ENCODE measurements at regions not wholly inside any gene's neighbourhood (a gene's known extent, or its start where the extent isn't known, plus 50 kb on each side); places are given as distances from the start of the nearest gene placed in this dataset.

GRCh38 chr13:76795701-76796695 lies 90.2 kb downstream of the KCTD12 start:
- no peak for DNase-seq (ENCODE audit: low read depth)

GRCh38 chr13:76792731-76793347 lies 93.4 kb downstream of the KCTD12 start:
- peak; percentile 97 for DNase-seq (ENCODE audit: low read depth)

- no peak for DNase-seq (ENCODE audit: low read depth)
These were observed 95.0 kb downstream of the KCTD12 start for GRCh38 chr13:76790980-76791819.

GRCh38 chr13:76790526-76790925 lies 95.7 kb downstream of the KCTD12 start:
- no peak for DNase-seq (ENCODE audit: low read depth)

- DNase-seq (ENCODE audit: low read depth): no peak
These were observed 102.4 kb downstream of the KCTD12 start for GRCh38 chr13:76783798-76784197.

- DNase-seq (ENCODE audit: low read depth): no peak
These were observed 107.4 kb downstream of the KCTD12 start for GRCh38 chr13:76778853-76779252.

GRCh38 chr13:76777096-76777495 lies 109.1 kb downstream of the KCTD12 start:
- DNase-seq (ENCODE audit: low read depth): no peak

GRCh38 chr13:76775088-76775740 lies 111.0 kb downstream of the KCTD12 start:
- DNase-seq (ENCODE audit: low read depth): no peak

- peak; percentile 81 for DNase-seq (ENCODE audit: low read depth)
These were observed 112.6 kb downstream of the KCTD12 start for GRCh38 chr13:76773448-76774094.

- DNase-seq (ENCODE audit: low read depth): no peak
These were observed 114.0 kb downstream of the KCTD12 start for GRCh38 chr13:76772241-76772640.

- DNase-seq (ENCODE audit: low read depth): no peak
These were observed 116.9 kb downstream of the KCTD12 start for GRCh38 chr13:76769271-76769791.

GRCh38 chr13:76768384-76768783 lies 117.8 kb downstream of the KCTD12 start:
- DNase-seq (ENCODE audit: low read depth): no peak

GRCh38 chr13:76764916-76765315 lies 121.3 kb downstream of the KCTD12 start:
- DNase-seq (ENCODE audit: low read depth): no peak

- no peak for DNase-seq (ENCODE audit: low read depth)
These were observed 121.8 kb downstream of the KCTD12 start for GRCh38 chr13:76764429-76764828.

GRCh38 chr13:76762721-76763120 lies 123.5 kb downstream of the KCTD12 start:
- no peak for DNase-seq (ENCODE audit: low read depth)

- DNase-seq (ENCODE audit: low read depth): no peak
These were observed 126.3 kb downstream of the KCTD12 start for GRCh38 chr13:76759877-76760276.

- DNase-seq (ENCODE audit: low read depth): no peak
These were observed 127.5 kb downstream of the KCTD12 start for GRCh38 chr13:76758738-76759137.

GRCh38 chr13:76758257-76758656 lies 127.9 kb downstream of the KCTD12 start:
- no peak for DNase-seq (ENCODE audit: low read depth)

- DNase-seq (ENCODE audit: low read depth): no peak
These were observed 129.8 kb downstream of the KCTD12 start for GRCh38 chr13:76756451-76756850.

- DNase-seq (ENCODE audit: low read depth): no peak
These were observed 131.8 kb downstream of the KCTD12 start for GRCh38 chr13:76754414-76754813.

GRCh38 chr13:76751278-76751677 lies 134.9 kb downstream of the KCTD12 start:
- DNase-seq (ENCODE audit: low read depth): no peak
